ENCODE measurements at regions not wholly inside any gene's neighbourhood (a gene's known extent, or its start where the extent isn't known, plus 50 kb on each side); places are given as distances from the start of the nearest gene placed in this dataset.

DNA sequence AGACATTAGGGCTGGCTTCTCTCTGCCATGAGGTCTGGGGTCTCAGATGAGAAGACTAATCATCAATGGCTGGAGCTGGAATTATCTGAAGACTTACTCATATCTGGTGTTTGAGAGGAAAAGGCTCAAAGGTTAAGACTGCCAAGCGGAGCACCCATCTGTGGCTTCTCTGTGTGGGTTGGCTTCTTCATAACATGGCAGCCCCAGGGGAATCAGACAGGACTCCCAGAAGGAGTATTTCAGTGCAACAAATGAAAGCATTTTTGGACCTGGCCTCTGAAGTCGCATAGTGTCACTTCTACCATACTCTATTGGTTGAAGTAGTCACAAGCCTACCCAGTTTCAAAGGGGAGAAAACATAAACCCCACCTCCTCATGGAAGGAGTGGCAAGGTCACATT is 171.8 kb upstream of the KRR1 start:
- Histone ChIP-seq H3K27ac (no peak overlapping the region), H3K4me3 (no peak overlapping the region), H3K4me1 (no peaks in the 10 kb centered on the region), H3K9me3 (no peaks in the 10 kb centered on the region), H3K27me3 (no peaks in the 10 kb centered on the region), H3K36me3 (no peaks in the 10 kb centered on the region)
- DNase-seq (no peak), ATAC-seq (no peak)
- intact Hi-C loops (cut with DNase I) = no loop called here
- TF ChIP-seq, protein P1, sequence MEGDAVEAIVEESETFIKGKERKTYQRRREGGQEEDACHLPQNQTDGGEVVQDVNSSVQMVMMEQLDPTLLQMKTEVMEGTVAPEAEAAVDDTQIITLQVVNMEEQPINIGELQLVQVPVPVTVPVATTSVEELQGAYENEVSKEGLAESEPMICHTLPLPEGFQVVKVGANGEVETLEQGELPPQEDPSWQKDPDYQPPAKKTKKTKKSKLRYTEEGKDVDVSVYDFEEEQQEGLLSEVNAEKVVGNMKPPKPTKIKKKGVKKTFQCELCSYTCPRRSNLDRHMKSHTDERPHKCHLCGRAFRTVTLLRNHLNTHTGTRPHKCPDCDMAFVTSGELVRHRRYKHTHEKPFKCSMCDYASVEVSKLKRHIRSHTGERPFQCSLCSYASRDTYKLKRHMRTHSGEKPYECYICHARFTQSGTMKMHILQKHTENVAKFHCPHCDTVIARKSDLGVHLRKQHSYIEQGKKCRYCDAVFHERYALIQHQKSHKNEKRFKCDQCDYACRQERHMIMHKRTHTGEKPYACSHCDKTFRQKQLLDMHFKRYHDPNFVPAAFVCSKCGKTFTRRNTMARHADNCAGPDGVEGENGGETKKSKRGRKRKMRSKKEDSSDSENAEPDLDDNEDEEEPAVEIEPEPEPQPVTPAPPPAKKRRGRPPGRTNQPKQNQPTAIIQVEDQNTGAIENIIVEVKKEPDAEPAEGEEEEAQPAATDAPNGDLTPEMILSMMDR (IDR thresholded peaks at IDR 0.05) = no peak

DNA sequence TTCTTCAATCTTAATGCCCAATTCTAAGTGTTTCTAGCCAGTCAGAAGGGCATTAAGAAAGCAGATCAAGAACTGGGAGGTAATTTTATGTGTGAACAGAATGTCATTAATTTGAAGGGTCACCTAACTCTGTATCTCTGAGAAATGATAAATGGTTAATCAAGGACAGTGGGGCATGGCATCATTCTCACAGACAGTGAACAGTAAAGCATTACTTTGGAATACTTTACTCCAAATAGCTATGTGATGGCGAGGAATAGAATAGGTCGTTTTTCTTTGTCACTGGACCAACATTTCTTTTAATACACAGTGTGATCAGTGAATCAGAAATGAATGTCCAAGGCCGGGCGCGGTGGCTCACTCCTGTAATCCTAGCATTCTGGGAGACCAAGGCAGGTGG is 166.1 kb upstream of the KRR1 start:
- TF ChIP-seq, protein P1 (IDR thresholded peaks at IDR 0.05) = no peak
- Histone ChIP-seq H3K27me3 (no peaks in the 10 kb centered on the region), H3K4me3 (no peak overlapping the region), H3K36me3 (no peaks in the 10 kb centered on the region), H3K27ac (no peak overlapping the region), H3K4me1 (no peaks in the 10 kb centered on the region), H3K9me3 (no peaks in the 10 kb centered on the region)
- DNase-seq (no peak), ATAC-seq (no peak)
- intact Hi-C loops (cut with DNase I) = no loop called here

DNA sequence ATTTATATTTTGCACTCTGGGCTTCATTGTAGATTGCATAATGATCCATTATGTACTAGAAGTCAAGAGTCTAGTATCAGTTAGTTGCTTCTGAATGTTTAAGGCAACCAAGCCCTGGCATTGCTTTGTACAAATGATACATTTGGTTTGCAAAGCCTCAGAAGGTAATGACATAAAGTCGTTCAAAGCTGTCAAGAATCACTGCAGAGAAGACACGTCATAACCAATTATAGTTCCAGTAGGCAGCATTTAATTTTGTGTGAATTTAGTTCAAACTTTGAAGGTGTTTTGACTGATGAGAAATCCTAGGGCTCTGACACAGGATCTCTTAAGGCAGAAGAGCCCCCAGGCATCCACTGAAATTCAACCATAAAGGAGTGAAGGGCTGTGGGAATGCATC is 163.0 kb upstream of the KRR1 start:
- H3K36me3 ChIP-seq = no peaks in the 10 kb centered on the region
- no peak overlapping the region for H3K27ac ChIP-seq
- DNase-seq (no peak), ATAC-seq (no peak)
- H3K4me3 ChIP-seq = no peak overlapping the region
- intact Hi-C loops (cut with DNase I) = no loop called here
- H3K9me3 ChIP-seq = no peaks in the 10 kb centered on the region
- TF ChIP-seq, protein P1 (IDR thresholded peaks at IDR 0.05) = no peak
- no peaks in the 10 kb centered on the region for H3K27me3 ChIP-seq
- H3K4me1 ChIP-seq = no peaks in the 10 kb centered on the region

DNA sequence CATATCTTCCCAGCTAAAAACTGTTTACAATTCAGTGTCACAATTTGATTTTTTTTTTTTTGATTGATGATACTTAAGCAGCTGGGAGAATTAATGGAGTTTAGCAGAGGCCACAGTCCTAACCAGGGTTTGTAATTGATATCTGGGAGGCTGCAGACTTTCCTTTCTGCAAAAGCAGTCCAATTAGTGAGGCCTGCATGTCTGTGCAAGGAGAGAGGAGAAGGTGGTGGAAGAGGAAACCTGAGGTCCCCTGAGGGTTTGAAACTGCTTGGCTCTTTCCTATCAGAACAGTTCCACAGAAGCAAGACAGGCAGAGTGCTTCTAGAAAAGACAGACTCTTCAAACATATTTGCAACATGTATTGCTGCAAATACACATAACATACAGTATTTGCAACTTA is 160.8 kb upstream of the KRR1 start:
- no peaks in the 10 kb centered on the region for H3K4me1 ChIP-seq
- H3K9me3 ChIP-seq = no peaks in the 10 kb centered on the region
- no peak overlapping the region for H3K27ac ChIP-seq
- H3K36me3 ChIP-seq = no peaks in the 10 kb centered on the region
- no peak overlapping the region for H3K4me3 ChIP-seq
- H3K27me3 ChIP-seq = no peaks in the 10 kb centered on the region
- TF ChIP-seq, protein P1 (IDR thresholded peaks at IDR 0.05) = no peak
- no peak for ATAC-seq
- DNase-seq = no peak
- intact Hi-C loops (cut with DNase I) = no loop called here

DNA sequence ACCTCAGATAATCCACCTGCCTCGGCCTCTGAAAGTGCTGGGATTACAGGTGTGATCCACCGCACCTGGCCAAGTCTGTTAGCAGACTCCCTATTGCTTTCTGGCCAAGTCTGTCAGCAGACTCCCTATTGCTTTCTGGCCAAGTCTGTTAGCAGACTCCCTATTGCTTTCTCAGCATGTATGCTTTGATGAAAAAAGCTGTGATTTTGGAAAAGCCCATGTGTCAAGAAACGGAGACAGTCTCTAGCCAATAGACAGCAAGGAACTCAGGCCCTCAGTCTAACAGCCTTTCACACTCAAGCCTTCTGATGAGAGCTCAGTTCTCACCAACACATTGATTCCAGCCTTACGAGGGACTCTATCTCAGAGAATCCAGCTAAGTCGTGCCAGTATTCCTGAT is 158.8 kb upstream of the KRR1 start:
- TF ChIP-seq, protein P1 (IDR thresholded peaks at IDR 0.05) = no peak
- no peak for ATAC-seq
- Histone ChIP-seq H3K27ac (no peak overlapping the region), H3K4me1 (no peaks in the 10 kb centered on the region), H3K4me3 (no peak overlapping the region), H3K36me3 (no peaks in the 10 kb centered on the region), H3K9me3 (no peaks in the 10 kb centered on the region), H3K27me3 (no peaks in the 10 kb centered on the region)
- intact Hi-C loops (cut with DNase I) = no loop called here
- DNase-seq = no peak

All from left lung (tissue), 4 donors.